Panc1 (cell line): ENCODE measurements at regions not wholly inside any gene's neighbourhood (a gene's known extent, or its start where the extent isn't known, plus 50 kb on each side); places are given as distances from the start of the nearest gene placed in this dataset.

ENCODE experiments used
- ATAC-seq: fragments of 200-7000 bp; cut with Tn5 transposase; 2 replicates; pipeline ENCODE4 v1.9.1; 2020; ENCODE audit warnings: mild to moderate bottlenecking, moderate library complexity
- BruUV-seq: library from RNA; stranded (reverse); fragments of 400-500 nt; replicated peaks from 2 replicates; lab custom pipeline; 2021; lab: Mats Ljungman, UMichigan
- CTCF ChIA-PET: fragments of 300-600 bp; sonication (Branson Sonifier 250); formaldehyde crosslinking; loops from one replicate; lab custom pipeline; 2022; ENCODE audit warnings: antibody characterized with exemption; lab: Charles Lee
- POLR2A ChIA-PET: fragments of 300-600 bp; sonication (Branson Sonifier 250); formaldehyde crosslinking; loops from one replicate; lab custom pipeline; 2022; ENCODE audit warnings: antibody characterized with exemption; lab: Charles Lee
- DNase-seq: peaks from one replicate; pipeline ENCODE4 v3.0.0-alpha.2; 2010; ENCODE audit warnings: low read depth, low spot score
- H3K27ac ChIP-seq: 2 replicates; pipeline ENCODE4 v1.5.1; 2011; ENCODE audit warnings: mild to moderate bottlenecking, low read length, inconsistent platforms
- H3K27me3 ChIP-seq: fragments of 200-500 bp; sonication (Bioruptor generic); 2 replicates; pipeline ENCODE4 v1.6.0; 2014; ENCODE audit warnings: low read length, inconsistent platforms; ENCODE audit not compliant: control insufficient read depth, insufficient read depth
- H3K36me3 ChIP-seq: fragments of 200-500 bp; sonication (Bioruptor generic); 2 replicates; pipeline ENCODE4 v1.5.1; 2014; ENCODE audit warnings: inconsistent platforms, mild to moderate bottlenecking, low read length, moderate library complexity; ENCODE audit not compliant: control insufficient read depth, insufficient read depth
- H3K4me1 ChIP-seq: 2 replicates; pipeline ENCODE4 v1.5.1; 2011; ENCODE audit warnings: inconsistent platforms, mild to moderate bottlenecking, low read length, moderate library complexity; ENCODE audit not compliant: control insufficient read depth, insufficient read depth
- H3K4me3 ChIP-seq, 2 experiments: 2 replicates each; pipeline ENCODE4 v1.5.1; 2011 to 2012; ENCODE audit warnings: low read depth in 2 of 2, low read length in 2 of 2, mild to moderate bottlenecking in 2 of 2, inconsistent platforms in 1 of 2, moderate library complexity in 1 of 2
- H3K9me3 ChIP-seq: fragments of 200-500 bp; sonication (Bioruptor generic); 2 replicates; pipeline ENCODE4 v1.5.1; 2014; ENCODE audit warnings: low read depth, mild to moderate bottlenecking, inconsistent platforms, low read length, moderate library complexity; ENCODE audit not compliant: control insufficient read depth, insufficient read depth
- POLR2AphosphoS5 ChIP-seq: IDR thresholded peaks from 2 replicates; pipeline ENCODE4 v1.6.1; 2012; ENCODE audit warnings: mild to moderate bottlenecking, low read depth, low read length, moderate library complexity
- SIN3A ChIP-seq: IDR thresholded peaks from 2 replicates; pipeline ENCODE4 v1.6.1; 2012; ENCODE audit warnings: low read depth, mild to moderate bottlenecking, low read length, moderate library complexity, borderline replicate concordance; ENCODE audit not compliant: insufficient read depth
- TCF7L2 ChIP-seq: IDR thresholded peaks from 2 replicates; pipeline ENCODE4 v1.6.1; 2011; ENCODE audit warnings: mild to moderate bottlenecking, low read depth, low read length, inconsistent platforms
- in situ Hi-C: cut with HindIII; loops from 2 replicates; pipeline ENCODE4 v1.10.0; 2016; ENCODE audit warnings: low sequenced_read_pairs, low pct_unique_long_range_greater_than_20kb
- intact Hi-C: fragments of 100-400 bp; cut with micrococcal nuclease; formaldehyde crosslinking; loops from one replicate; pipeline ENCODE4 v1.10.0; 2022; ENCODE audit not compliant: unreplicated experiment
- TF ChIP-seq, protein P1 (sequence below), 2 experiments: IDR thresholded peaks; 2 replicates each; pipeline ENCODE4 v1.6.1; 2011 to 2012; ENCODE audit warnings: low read depth in 2 of 2, control low read depth in 1 of 2, low read length in 1 of 2, mild to moderate bottlenecking in 1 of 2, moderate library complexity in 1 of 2; ENCODE audit not compliant: insufficient read depth in 1 of 2
- TF ChIP-seq, protein P2 (sequence below): fragments of 450-650 bp; IDR thresholded peaks from 2 replicates; pipeline ENCODE4 v1.5.1; 2017; ENCODE audit warnings: mild to moderate bottlenecking

DNA sequence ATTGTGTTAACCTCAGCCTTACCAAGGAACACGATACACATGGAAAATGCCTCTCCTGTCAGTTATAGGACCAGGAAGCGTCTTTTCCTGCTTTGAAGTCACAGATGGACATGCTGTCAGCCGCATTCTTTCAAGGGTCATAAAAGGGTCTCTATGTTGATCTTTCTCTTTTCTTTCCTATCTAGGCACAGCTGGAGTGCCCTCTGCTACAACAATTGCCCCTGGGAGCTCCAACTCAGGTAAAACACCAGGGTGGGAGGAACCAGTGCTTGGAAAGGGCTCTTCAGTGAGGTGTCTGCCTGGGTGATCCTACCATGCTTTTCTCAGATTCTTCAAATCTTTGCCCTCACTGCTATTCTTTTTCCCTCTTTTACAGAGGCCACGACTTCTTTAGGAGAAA is 157.4 kb upstream of the CNTN1 start:
- in situ Hi-C loops = no loop called here
- POLR2A ChIA-PET = no interaction called here
- TF ChIP-seq TCF7L2 (no peak), SIN3A (no peak), POLR2AphosphoS5 (no peak)
- TF ChIP-seq, protein P1, sequence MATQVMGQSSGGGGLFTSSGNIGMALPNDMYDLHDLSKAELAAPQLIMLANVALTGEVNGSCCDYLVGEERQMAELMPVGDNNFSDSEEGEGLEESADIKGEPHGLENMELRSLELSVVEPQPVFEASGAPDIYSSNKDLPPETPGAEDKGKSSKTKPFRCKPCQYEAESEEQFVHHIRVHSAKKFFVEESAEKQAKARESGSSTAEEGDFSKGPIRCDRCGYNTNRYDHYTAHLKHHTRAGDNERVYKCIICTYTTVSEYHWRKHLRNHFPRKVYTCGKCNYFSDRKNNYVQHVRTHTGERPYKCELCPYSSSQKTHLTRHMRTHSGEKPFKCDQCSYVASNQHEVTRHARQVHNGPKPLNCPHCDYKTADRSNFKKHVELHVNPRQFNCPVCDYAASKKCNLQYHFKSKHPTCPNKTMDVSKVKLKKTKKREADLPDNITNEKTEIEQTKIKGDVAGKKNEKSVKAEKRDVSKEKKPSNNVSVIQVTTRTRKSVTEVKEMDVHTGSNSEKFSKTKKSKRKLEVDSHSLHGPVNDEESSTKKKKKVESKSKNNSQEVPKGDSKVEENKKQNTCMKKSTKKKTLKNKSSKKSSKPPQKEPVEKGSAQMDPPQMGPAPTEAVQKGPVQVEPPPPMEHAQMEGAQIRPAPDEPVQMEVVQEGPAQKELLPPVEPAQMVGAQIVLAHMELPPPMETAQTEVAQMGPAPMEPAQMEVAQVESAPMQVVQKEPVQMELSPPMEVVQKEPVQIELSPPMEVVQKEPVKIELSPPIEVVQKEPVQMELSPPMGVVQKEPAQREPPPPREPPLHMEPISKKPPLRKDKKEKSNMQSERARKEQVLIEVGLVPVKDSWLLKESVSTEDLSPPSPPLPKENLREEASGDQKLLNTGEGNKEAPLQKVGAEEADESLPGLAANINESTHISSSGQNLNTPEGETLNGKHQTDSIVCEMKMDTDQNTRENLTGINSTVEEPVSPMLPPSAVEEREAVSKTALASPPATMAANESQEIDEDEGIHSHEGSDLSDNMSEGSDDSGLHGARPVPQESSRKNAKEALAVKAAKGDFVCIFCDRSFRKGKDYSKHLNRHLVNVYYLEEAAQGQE (IDR thresholded peaks at IDR 0.05; ENCODE audit: insufficient read depth in 1 of 2, low read depth in 2 of 2, low read length in 1 of 2) = no peak
- TF ChIP-seq, protein P2, sequence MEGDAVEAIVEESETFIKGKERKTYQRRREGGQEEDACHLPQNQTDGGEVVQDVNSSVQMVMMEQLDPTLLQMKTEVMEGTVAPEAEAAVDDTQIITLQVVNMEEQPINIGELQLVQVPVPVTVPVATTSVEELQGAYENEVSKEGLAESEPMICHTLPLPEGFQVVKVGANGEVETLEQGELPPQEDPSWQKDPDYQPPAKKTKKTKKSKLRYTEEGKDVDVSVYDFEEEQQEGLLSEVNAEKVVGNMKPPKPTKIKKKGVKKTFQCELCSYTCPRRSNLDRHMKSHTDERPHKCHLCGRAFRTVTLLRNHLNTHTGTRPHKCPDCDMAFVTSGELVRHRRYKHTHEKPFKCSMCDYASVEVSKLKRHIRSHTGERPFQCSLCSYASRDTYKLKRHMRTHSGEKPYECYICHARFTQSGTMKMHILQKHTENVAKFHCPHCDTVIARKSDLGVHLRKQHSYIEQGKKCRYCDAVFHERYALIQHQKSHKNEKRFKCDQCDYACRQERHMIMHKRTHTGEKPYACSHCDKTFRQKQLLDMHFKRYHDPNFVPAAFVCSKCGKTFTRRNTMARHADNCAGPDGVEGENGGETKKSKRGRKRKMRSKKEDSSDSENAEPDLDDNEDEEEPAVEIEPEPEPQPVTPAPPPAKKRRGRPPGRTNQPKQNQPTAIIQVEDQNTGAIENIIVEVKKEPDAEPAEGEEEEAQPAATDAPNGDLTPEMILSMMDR = no peak

DNA sequence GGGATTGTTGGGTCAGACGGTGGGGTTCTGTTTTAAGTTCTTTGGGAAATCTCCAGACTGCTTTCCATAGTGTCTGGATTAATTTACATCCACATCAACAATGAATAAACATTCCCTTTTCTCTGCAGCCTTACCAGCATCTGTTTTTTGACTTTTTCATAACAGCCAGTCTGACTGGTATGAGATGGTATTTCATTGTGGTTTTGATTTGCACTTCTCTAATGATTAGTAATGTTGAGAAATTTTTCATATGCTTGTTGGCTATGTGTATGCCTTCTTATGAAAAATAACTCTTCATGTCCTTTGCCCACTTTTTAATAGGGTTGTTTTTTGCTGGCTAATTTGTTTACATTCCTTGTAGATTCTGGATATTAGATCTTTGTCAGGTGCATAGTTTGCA is 140.8 kb upstream of the CNTN1 start:
- no TSS peak for BruUV-seq
- intact Hi-C loops = no loop called here
- Histone ChIP-seq H3K27me3 (no peaks in the 10 kb centered on the region), H3K36me3 (no peaks in the 10 kb centered on the region), H3K4me1 (no peaks in the 10 kb centered on the region), H3K9me3 (no peaks in the 10 kb centered on the region), H3K27ac (no peak overlapping the region), H3K4me3 (no peak overlapping the region)
- in situ Hi-C loops = no loop called here
- DNase-seq = no peak
- ChIA-PET CTCF (no interaction called here), POLR2A (no interaction called here)
- TF ChIP-seq SIN3A = no peak
- TF ChIP-seq POLR2AphosphoS5 = no peak
- TF ChIP-seq, protein P1 (IDR thresholded peaks at IDR 0.05; ENCODE audit: insufficient read depth in 1 of 2, low read depth in 2 of 2, low read length in 1 of 2) = no peak
- TF ChIP-seq, protein P2 = no peak
- TF ChIP-seq TCF7L2 = no peak
- ATAC-seq = no peak

More for the DNA sequence above, 157.4 kb upstream of the CNTN1 start:
- BruUV-seq = no TSS peak
- no peak for DNase-seq
- H3K9me3 ChIP-seq = no peaks in the 10 kb centered on the region; the same call in 1 of the 2 replicates
- ATAC-seq = no peak
- H3K4me1 ChIP-seq = no peaks in the 10 kb centered on the region
- no peaks in the 10 kb centered on the region for H3K36me3 ChIP-seq
- intact Hi-C loops = no loop called here
- CTCF ChIA-PET = no interaction called here
- H3K4me3 ChIP-seq = no peak overlapping the region
- H3K27ac ChIP-seq = no peak overlapping the region
- H3K27me3 ChIP-seq = no peaks in the 10 kb centered on the region
